H9 (cell line): ENCODE measurements at regions not wholly inside any gene's neighbourhood (a gene's known extent, or its start where the extent isn't known, plus 50 kb on each side); places are given as distances from the start of the nearest gene placed in this dataset.

Experiments
- DNase-seq: peaks from one replicate; pipeline ENCODE4 v3.0.0-alpha.2; 2017
- H2AFZ ChIP-seq: one replicate; pipeline ENCODE4 v1.6.1; 2013; ENCODE audit warnings: mild to moderate bottlenecking, low read length, control low read depth, moderate library complexity
- H2AK5ac ChIP-seq: 2 replicates; pipeline ENCODE4 v1.6.1; 2013; ENCODE audit warnings: low read length, control low read depth, mixed read lengths; ENCODE audit not compliant: insufficient read length
- H2BK120ac ChIP-seq: one replicate; pipeline ENCODE4 v1.6.1; 2013; ENCODE audit warnings: low read depth, mild to moderate bottlenecking, low read length, control low read depth, inconsistent platforms; ENCODE audit not compliant: poor library complexity, severe bottlenecking
- H2BK12ac ChIP-seq: 2 replicates; pipeline ENCODE4 v1.6.1; 2013; ENCODE audit warnings: low read length, control low read depth, mixed read lengths, low read depth; ENCODE audit not compliant: insufficient read length
- H2BK15ac ChIP-seq: 2 replicates; pipeline ENCODE4 v1.6.1; 2013; ENCODE audit warnings: low read depth, low read length, control low read depth
- H2BK20ac ChIP-seq: one replicate; pipeline ENCODE4 v1.6.1; 2013; ENCODE audit warnings: low read depth, mild to moderate bottlenecking, low read length, control low read depth, inconsistent platforms; ENCODE audit not compliant: poor library complexity, severe bottlenecking
- H2BK5ac ChIP-seq: 2 replicates; pipeline ENCODE4 v1.6.1; 2013; ENCODE audit warnings: low read length, control low read depth, mixed read lengths; ENCODE audit not compliant: insufficient read length
- H3K14ac ChIP-seq: 2 replicates; pipeline ENCODE4 v1.6.1; 2013; ENCODE audit warnings: low read length, control low read depth; ENCODE audit not compliant: insufficient read depth
- H3K18ac ChIP-seq: 2 replicates; pipeline ENCODE4 v1.6.1; 2013; ENCODE audit warnings: low read depth, mild to moderate bottlenecking, mixed read lengths, low read length, control low read depth; ENCODE audit not compliant: insufficient read length
- H3K23ac ChIP-seq: 2 replicates; pipeline ENCODE4 v1.6.1; 2013; ENCODE audit warnings: low read length, control low read depth, mixed read lengths, low read depth; ENCODE audit not compliant: insufficient read length
- H3K23me2 ChIP-seq: 2 replicates; pipeline ENCODE4 v1.6.1; 2013; ENCODE audit warnings: low read depth, mild to moderate bottlenecking, mixed read lengths, low read length, control low read depth; ENCODE audit not compliant: insufficient read length, poor library complexity, severe bottlenecking
- H3K27ac ChIP-seq: 2 replicates; pipeline ENCODE4 v1.5.1; 2013; ENCODE audit warnings: low read length, control low read depth, mixed read lengths, low read depth; ENCODE audit not compliant: insufficient read length
- H3K27me3 ChIP-seq: 2 replicates; pipeline ENCODE4 v1.6.1; 2013; ENCODE audit warnings: low read length, control low read depth, inconsistent platforms; ENCODE audit not compliant: insufficient read depth
- H3K4ac ChIP-seq: 2 replicates; pipeline ENCODE4 v1.6.1; 2013; ENCODE audit warnings: low read depth, mild to moderate bottlenecking, control low read depth, inconsistent platforms, low read length, moderate library complexity
- H3K4me1 ChIP-seq: 2 replicates; pipeline ENCODE4 v1.6.1; 2013; ENCODE audit warnings: low read length, control low read depth, inconsistent platforms; ENCODE audit not compliant: insufficient read depth
- H3K4me2 ChIP-seq: 2 replicates; pipeline ENCODE4 v1.6.1; 2013; ENCODE audit warnings: low read length, control low read depth, mixed read lengths; ENCODE audit not compliant: insufficient read length, insufficient read depth
- H3K56ac ChIP-seq: 2 replicates; pipeline ENCODE4 v1.6.1; 2013; ENCODE audit warnings: low read depth, mild to moderate bottlenecking, mixed read lengths, low read length, control low read depth; ENCODE audit not compliant: insufficient read length
- H3K79me1 ChIP-seq: 2 replicates; pipeline ENCODE4 v1.6.1; 2013; ENCODE audit warnings: low read depth, mild to moderate bottlenecking, moderate library complexity, low read length, control low read depth, inconsistent platforms; ENCODE audit not compliant: insufficient read depth, poor library complexity, severe bottlenecking
- H3K79me2 ChIP-seq: 2 replicates; pipeline ENCODE4 v1.6.1; 2013; ENCODE audit warnings: low read length, control low read depth, inconsistent platforms; ENCODE audit not compliant: insufficient read depth
- H3K9ac ChIP-seq: 2 replicates; pipeline ENCODE4 v1.6.1; 2013; ENCODE audit warnings: low read length, control low read depth, mixed read lengths; ENCODE audit not compliant: insufficient read length; ENCODE audit errors: extremely low read depth
- H3K9me3 ChIP-seq: one replicate; pipeline ENCODE4 v1.6.1; 2013; ENCODE audit warnings: low read depth, low read length, inconsistent platforms; ENCODE audit not compliant: control insufficient read depth
- H3T11ph ChIP-seq: one replicate; pipeline ENCODE4 v1.6.1; 2013; ENCODE audit warnings: mild to moderate bottlenecking, low read length, control low read depth, inconsistent platforms
- H4K20me1 ChIP-seq: one replicate; pipeline ENCODE4 v1.6.1; 2013; ENCODE audit not compliant: control insufficient read depth, insufficient read length, insufficient read depth
- H4K5ac ChIP-seq: 2 replicates; pipeline ENCODE4 v1.6.1; 2013; ENCODE audit warnings: low read depth, mild to moderate bottlenecking, mixed read lengths, low read length, control low read depth; ENCODE audit not compliant: insufficient read length
- H4K8ac ChIP-seq: replicated peaks from 2 replicates; pipeline ENCODE4 v1.6.1; 2013; ENCODE audit warnings: low read length, control low read depth, mixed read lengths, low read depth; ENCODE audit not compliant: insufficient read length
- H4K91ac ChIP-seq: 2 replicates; pipeline ENCODE4 v1.6.1; 2013; ENCODE audit warnings: low read depth, mild to moderate bottlenecking, moderate library complexity, mixed read lengths, low read length, control low read depth; ENCODE audit not compliant: insufficient read length
- H3K27ac Mint-ChIP-seq, 3 experiments: 2 replicates in 2 of 3; 3 replicates in 1 of 3; pipeline ENCODE4 v1.8.0; 2020 to 2021; ENCODE audit warnings: mixed read lengths in 3 of 3, mild to moderate bottlenecking in 1 of 3, moderate library complexity in 1 of 3
- H3K27me3 Mint-ChIP-seq: 2 replicates; pipeline ENCODE4 v1.8.0; 2021; ENCODE audit warnings: low read depth, mild to moderate bottlenecking, moderate library complexity, mixed read lengths
- H3K36me3 Mint-ChIP-seq, 3 experiments: 2 replicates in 2 of 3; 3 replicates in 1 of 3; pipeline ENCODE4 v1.8.0; 2020 to 2021; ENCODE audit warnings: low read depth in 3 of 3, mixed read lengths in 3 of 3; ENCODE audit not compliant: insufficient read depth in 1 of 3
- H3K4me1 Mint-ChIP-seq, 2 experiments: 2 replicates each; pipeline ENCODE4 v1.8.0; 2020; ENCODE audit warnings: mixed read lengths in 2 of 2
- H3K4me3 Mint-ChIP-seq, 2 experiments: 2 replicates in 1 of 2; 3 replicates in 1 of 2; pipeline ENCODE4 v1.8.0; 2020 to 2021; ENCODE audit warnings: mild to moderate bottlenecking in 2 of 2, mixed read lengths in 2 of 2, moderate library complexity in 1 of 2
- H3K9me3 Mint-ChIP-seq, 2 experiments: 2 replicates in 1 of 2; 3 replicates in 1 of 2; pipeline ENCODE4 v1.8.0; 2020; ENCODE audit warnings: mild to moderate bottlenecking in 2 of 2, mixed read lengths in 2 of 2, moderate library complexity in 1 of 2
- TF ChIP-seq, protein P1 (sequence below): fragments of 200-600 bp; sonication (generic); conservative IDR thresholded peaks from 3 replicates; pipeline ENCODE4 v1.8.0; 2021; ENCODE audit warnings: antibody characterized with exemption, mild to moderate bottlenecking

DNA sequence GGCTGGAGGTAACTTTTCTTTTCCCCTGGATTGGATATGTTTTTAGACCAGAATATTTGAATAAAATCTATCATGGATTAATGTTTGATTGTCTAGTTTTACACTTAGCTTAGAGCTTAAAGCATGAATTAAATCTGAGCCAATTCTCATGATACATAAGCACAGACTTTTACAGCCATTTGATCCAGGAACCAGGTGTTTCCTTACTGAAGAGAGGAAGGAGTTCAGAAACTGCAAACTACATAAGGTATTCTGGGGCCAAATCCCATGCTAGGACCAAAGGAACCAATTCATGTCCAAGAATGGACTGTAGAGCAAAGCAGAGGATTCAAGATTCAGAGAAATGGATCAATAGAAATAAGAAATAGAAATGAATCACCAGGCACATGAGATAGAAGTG, 360.4 kb upstream of the ZNF608 start:
- Histone ChIP-seq H3K4me1 (no peaks in the 10 kb centered on the region), H3K79me2 (no peaks in the 10 kb centered on the region), H4K91ac (no peak overlapping the region), H2BK15ac (no peak overlapping the region), H2BK20ac (no peak overlapping the region), H3K27me3 (no peaks in the 10 kb centered on the region), H2BK12ac (no peak overlapping the region), H2BK120ac (no peak overlapping the region), H3T11ph (no peak overlapping the region), H3K14ac (no peak overlapping the region), H3K23ac (no peak overlapping the region), H3K18ac (no peak overlapping the region), H2AFZ (no peak overlapping the region), H2AK5ac (no peak overlapping the region), H3K9ac (no peak overlapping the region), H4K20me1 (no peaks in the 10 kb centered on the region), H3K27ac (no peak overlapping the region), H3K4ac (no peak overlapping the region), H2BK5ac (no peak overlapping the region), H4K8ac (no peak overlapping the region), H3K56ac (no peak overlapping the region), H3K9me3 (no peaks in the 10 kb centered on the region), H3K79me1 (no peaks in the 10 kb centered on the region), H3K23me2 (no peaks in the 10 kb centered on the region), H3K4me2 (no peak overlapping the region), H4K5ac (no peak overlapping the region)
- no peak overlapping the region for H3K27ac Mint-ChIP-seq
- H3K36me3 Mint-ChIP-seq = peaks cover 0 to 4% (median 3%) of the 10 kb centered on the region in 3 experiments; a peak in 1 of 7 replicates
- no peak for DNase-seq
- H3K4me3 Mint-ChIP-seq = no peak overlapping the region
- no peaks in the 10 kb centered on the region; a peak in 1 of 5 replicates for H3K9me3 Mint-ChIP-seq
- no peaks in the 10 kb centered on the region for H3K27me3 Mint-ChIP-seq
- H3K4me1 Mint-ChIP-seq = peaks cover 0 to 3% of the 10 kb centered on the region in 2 experiments; a peak in 2 of 4 replicates
- TF ChIP-seq, protein P1, sequence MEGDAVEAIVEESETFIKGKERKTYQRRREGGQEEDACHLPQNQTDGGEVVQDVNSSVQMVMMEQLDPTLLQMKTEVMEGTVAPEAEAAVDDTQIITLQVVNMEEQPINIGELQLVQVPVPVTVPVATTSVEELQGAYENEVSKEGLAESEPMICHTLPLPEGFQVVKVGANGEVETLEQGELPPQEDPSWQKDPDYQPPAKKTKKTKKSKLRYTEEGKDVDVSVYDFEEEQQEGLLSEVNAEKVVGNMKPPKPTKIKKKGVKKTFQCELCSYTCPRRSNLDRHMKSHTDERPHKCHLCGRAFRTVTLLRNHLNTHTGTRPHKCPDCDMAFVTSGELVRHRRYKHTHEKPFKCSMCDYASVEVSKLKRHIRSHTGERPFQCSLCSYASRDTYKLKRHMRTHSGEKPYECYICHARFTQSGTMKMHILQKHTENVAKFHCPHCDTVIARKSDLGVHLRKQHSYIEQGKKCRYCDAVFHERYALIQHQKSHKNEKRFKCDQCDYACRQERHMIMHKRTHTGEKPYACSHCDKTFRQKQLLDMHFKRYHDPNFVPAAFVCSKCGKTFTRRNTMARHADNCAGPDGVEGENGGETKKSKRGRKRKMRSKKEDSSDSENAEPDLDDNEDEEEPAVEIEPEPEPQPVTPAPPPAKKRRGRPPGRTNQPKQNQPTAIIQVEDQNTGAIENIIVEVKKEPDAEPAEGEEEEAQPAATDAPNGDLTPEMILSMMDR = no peak
